BE2C (cell line): ENCODE measurements at regions not wholly inside any gene's neighbourhood (a gene's known extent, or its start where the extent isn't known, plus 50 kb on each side); places are given as distances from the start of the nearest gene placed in this dataset.
"Not testable (repeated sequence)": the region's sequence is repeated elsewhere in the genome, so short reads cannot be mapped to it uniquely, and the experiment has no call there.

Experiments
- DNase-seq: peaks from one replicate; pipeline ENCODE4 v3.0.0-alpha.2; 2020
- H3K27me3 ChIP-seq: fragments of 250-450 bp; sonication (Bioruptor Pico); 2 replicates; pipeline ENCODE4 v1.5.1; 2020; ENCODE audit warnings: mild to moderate bottlenecking
- H3K36me3 ChIP-seq: fragments of 250-450 bp; sonication (Bioruptor Pico); 2 replicates; pipeline ENCODE4 v1.5.1; 2020; ENCODE audit warnings: mild to moderate bottlenecking
- H3K4me1 ChIP-seq: fragments of 250-450 bp; sonication (Bioruptor Pico); 2 replicates; pipeline ENCODE4 v1.5.1; 2020
- H3K4me3 ChIP-seq: 2 replicates; pipeline ENCODE4 v1.5.1; 2011; ENCODE audit warnings: low read depth, low read length
- H3K9me3 ChIP-seq: fragments of 250-450 bp; sonication (Bioruptor Pico); 2 replicates; pipeline ENCODE4 v1.5.1; 2020
- CTCF ChIP-seq: IDR thresholded peaks from 2 replicates; pipeline ENCODE4 v1.5.1; 2012; ENCODE audit warnings: mild to moderate bottlenecking, low read depth, low read length

GRCh38 chr2:105674859-105675541, 69.7 kb upstream of the NCK2 start:
- Histone ChIP-seq H3K9me3 (no peaks in the 10 kb centered on the region), H3K36me3 (no peaks in the 10 kb centered on the region), H3K27me3 (no peaks in the 10 kb centered on the region), H3K4me3 (no peak overlapping the region), H3K4me1 (no peaks in the 10 kb centered on the region)
- no peak for DNase-seq
- no peak for TF ChIP-seq CTCF

- Histone ChIP-seq H3K36me3 (no peaks in the 10 kb centered on the region), H3K27me3 (no peaks in the 10 kb centered on the region), H3K4me1 (no peaks in the 10 kb centered on the region), H3K9me3 (no peaks in the 10 kb centered on the region), H3K4me3 (no peak overlapping the region)
- no peak for TF ChIP-seq CTCF
- DNase-seq: no peak
These were observed 70.3 kb upstream of the NCK2 start for GRCh38 chr2:105674401-105674800.

- Histone ChIP-seq H3K9me3 (no peaks in the 10 kb centered on the region), H3K4me1 (no peaks in the 10 kb centered on the region), H3K36me3 (no peaks in the 10 kb centered on the region), H3K27me3 (no peaks in the 10 kb centered on the region), H3K4me3 (no peak overlapping the region)
- no peak for DNase-seq
- TF ChIP-seq CTCF: no peak
These were observed 73.6 kb upstream of the NCK2 start for GRCh38 chr2:105671156-105671555.

GRCh38 chr2:105669384-105669891, 75.3 kb upstream of the NCK2 start:
- H3K36me3 ChIP-seq: no peaks in the 10 kb centered on the region
- DNase-seq: no peak
- no peak for TF ChIP-seq CTCF

GRCh38 chr2:105665480-105665879, 79.2 kb upstream of the NCK2 start:
- H3K9me3 ChIP-seq: no peaks in the 10 kb centered on the region
- no peak for TF ChIP-seq CTCF
- no peaks in the 10 kb centered on the region for H3K27me3 ChIP-seq
- H3K36me3 ChIP-seq: no peaks in the 10 kb centered on the region
- no peaks in the 10 kb centered on the region for H3K4me1 ChIP-seq
- no peak overlapping the region for H3K4me3 ChIP-seq
- no peak for DNase-seq

More at GRCh38 chr2:105669384-105669891, 75.3 kb upstream of the NCK2 start:
- H3K4me1 ChIP-seq: no peaks in the 10 kb centered on the region
- no peak overlapping the region for H3K4me3 ChIP-seq
- no peaks in the 10 kb centered on the region for H3K27me3 ChIP-seq
- H3K9me3 ChIP-seq: no peaks in the 10 kb centered on the region

- no peaks in the 10 kb centered on the region for H3K4me1 ChIP-seq
- H3K36me3 ChIP-seq: no peaks in the 10 kb centered on the region
- no peaks in the 10 kb centered on the region for H3K9me3 ChIP-seq
- no peak for TF ChIP-seq CTCF
- no peak for DNase-seq
- no peak overlapping the region for H3K4me3 ChIP-seq
- no peaks in the 10 kb centered on the region for H3K27me3 ChIP-seq
These were observed 84.2 kb upstream of the NCK2 start for GRCh38 chr2:105660489-105660888.

GRCh38 chr2:105655723-105656606, 88.7 kb upstream of the NCK2 start:
- not testable (repeated sequence) for H3K4me1 ChIP-seq, H3K36me3 ChIP-seq, H3K4me3 ChIP-seq, H3K9me3 ChIP-seq, DNase-seq, H3K27me3 ChIP-seq
